Inferior parietal cortex (tissue), 1 donor: ENCODE measurements at regions not wholly inside any gene's neighbourhood (a gene's known extent, or its start where the extent isn't known, plus 50 kb on each side); places are given as distances from the start of the nearest gene placed in this dataset.

Experiments
- DNase-seq: peaks from one replicate; pipeline ENCODE4 v3.0.0-alpha.2; 2016; ENCODE audit errors: extremely low spot score

GRCh38 chr15:85889956-85890619 lies 95.4 kb upstream of the KLHL25 start:
- DNase-seq, result no peak

GRCh38 chr15:85890620-85890980 lies 95.9 kb upstream of the KLHL25 start:
- DNase-seq, result no peak

- DNase-seq, result no peak
Observed at GRCh38 chr15:85891470-85891869, 96.7 kb upstream of the KLHL25 start.

- no peak for DNase-seq
Observed at GRCh38 chr15:85892232-85892631, 97.5 kb upstream of the KLHL25 start.

- no peak for DNase-seq
Observed at GRCh38 chr15:85897207-85897894, 102.6 kb upstream of the KLHL25 start.

GRCh38 chr15:85897895-85898717 lies 103.4 kb upstream of the KLHL25 start:
- no peak for DNase-seq

- DNase-seq, result no peak
Observed at GRCh38 chr15:85899927-85900326, 105.2 kb upstream of the KLHL25 start.

- DNase-seq, result no peak
Observed at GRCh38 chr15:85905751-85906450, 111.2 kb upstream of the KLHL25 start.

GRCh38 chr15:85906640-85907039 lies 111.9 kb upstream of the KLHL25 start:
- DNase-seq, result no peak

- DNase-seq, result no peak
Observed at GRCh38 chr15:85910834-85911233, 116.1 kb upstream of the KLHL25 start.

GRCh38 chr15:85913461-85913860 lies 118.7 kb upstream of the KLHL25 start:
- DNase-seq, result no peak

- DNase-seq, result no peak
Observed at GRCh38 chr15:85920956-85921355, 126.2 kb upstream of the KLHL25 start.

GRCh38 chr15:85924088-85924487 lies 129.4 kb upstream of the KLHL25 start:
- no peak for DNase-seq

- DNase-seq, result no peak
Observed at GRCh38 chr15:85925649-85926237, 131.0 kb upstream of the KLHL25 start.

GRCh38 chr15:85926834-85927233 lies 132.1 kb upstream of the KLHL25 start:
- no peak for DNase-seq

- no peak for DNase-seq
Observed at GRCh38 chr15:85927931-85928537, 133.3 kb upstream of the KLHL25 start.

- DNase-seq, result no peak
Observed at GRCh38 chr15:85929786-85930185, 135.1 kb upstream of the KLHL25 start.

GRCh38 chr15:85932391-85932790 lies 137.7 kb upstream of the KLHL25 start:
- DNase-seq, result no peak

GRCh38 chr15:85934691-85935090 lies 140.0 kb upstream of the KLHL25 start:
- no peak for DNase-seq

GRCh38 chr15:85935182-85935581 lies 140.5 kb upstream of the KLHL25 start:
- no peak for DNase-seq

GRCh38 chr15:85937661-85938060 lies 142.0 kb upstream of the AGBL1 start:
- DNase-seq, result no peak
